ENCODE measurements at regions not wholly inside any gene's neighbourhood (a gene's known extent, or its start where the extent isn't known, plus 50 kb on each side); places are given as distances from the start of the nearest gene placed in this dataset.

DNA sequence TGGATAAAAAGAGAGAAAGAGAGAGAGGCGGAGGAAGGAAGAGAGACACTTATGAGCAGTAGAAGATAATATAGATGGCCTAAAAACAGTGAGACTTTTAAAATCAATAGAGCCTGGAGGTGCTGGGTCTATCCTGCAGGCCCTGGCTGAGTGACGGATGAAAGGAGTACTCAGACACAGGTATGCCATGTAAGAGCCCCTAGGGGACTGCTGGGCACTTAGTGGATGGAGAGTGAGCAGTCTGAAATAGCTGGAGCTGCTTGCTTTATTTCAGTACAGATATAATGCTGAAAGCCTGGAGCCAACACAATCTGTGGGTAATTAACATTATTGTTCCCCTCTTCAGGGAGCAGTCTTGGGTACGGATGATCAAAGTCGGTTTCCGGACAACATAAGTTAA lies 578.6 kb downstream of the SPOCK3 start (continued):
- no peak for TF ChIP-seq SIX5 (IDR thresholded peaks at IDR 0.05; ENCODE audit: low read depth, low read length)
- TF ChIP-seq HDAC2 (IDR thresholded peaks at IDR 0.05; ENCODE audit: borderline replicate concordance in 1 of 2, low read depth in 2 of 2, low read length in 2 of 2), result no peak
